ENCODE measurements at regions not wholly inside any gene's neighbourhood (a gene's known extent, or its start where the extent isn't known, plus 50 kb on each side); places are given as distances from the start of the nearest gene placed in this dataset.
A peak's percentile ranks its signal among the peaks of the same experiment; 100 is the strongest.

DNA sequence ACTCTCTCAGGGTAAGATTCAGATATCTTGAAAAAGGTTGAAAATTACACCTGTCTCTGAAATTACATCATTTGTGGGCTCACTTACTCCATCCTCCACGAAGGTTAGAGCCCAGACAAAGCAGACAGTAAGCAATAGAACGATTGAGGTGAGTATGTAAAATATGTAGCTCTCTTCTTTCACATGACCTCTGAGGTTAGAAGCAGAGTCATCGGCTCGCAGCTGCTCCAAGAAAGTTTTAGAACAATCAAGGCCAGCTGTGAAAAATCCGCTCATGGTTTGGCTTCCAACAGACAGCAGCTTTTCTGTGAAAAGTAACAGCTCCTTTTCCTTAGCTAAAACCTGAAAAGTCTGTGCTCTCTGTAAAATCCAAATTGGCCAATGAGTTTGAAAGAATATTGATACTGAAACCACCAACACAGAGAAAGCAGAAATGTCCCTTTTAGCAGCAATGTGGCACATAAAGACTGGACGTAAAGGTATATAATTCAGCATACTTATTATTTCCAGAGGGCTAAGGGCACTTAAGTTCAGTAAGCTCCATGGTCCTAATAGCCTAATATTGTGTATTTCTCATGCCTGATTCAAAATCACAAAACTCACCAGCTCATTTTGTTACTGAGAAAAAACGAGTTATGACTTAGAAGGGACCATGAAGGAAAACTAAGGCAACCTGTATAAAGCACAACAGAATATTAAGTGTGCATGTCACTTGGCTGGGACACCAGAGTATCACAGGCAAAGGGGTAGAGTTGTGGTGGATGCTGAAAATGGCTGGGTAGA lies 78.2 kb downstream of the FAM76B start:
- H3K4me3 ChIP-seq (ENCODE audit: low read depth, low read length) = no peak overlapping the region
- TF ChIP-seq, protein P1, sequence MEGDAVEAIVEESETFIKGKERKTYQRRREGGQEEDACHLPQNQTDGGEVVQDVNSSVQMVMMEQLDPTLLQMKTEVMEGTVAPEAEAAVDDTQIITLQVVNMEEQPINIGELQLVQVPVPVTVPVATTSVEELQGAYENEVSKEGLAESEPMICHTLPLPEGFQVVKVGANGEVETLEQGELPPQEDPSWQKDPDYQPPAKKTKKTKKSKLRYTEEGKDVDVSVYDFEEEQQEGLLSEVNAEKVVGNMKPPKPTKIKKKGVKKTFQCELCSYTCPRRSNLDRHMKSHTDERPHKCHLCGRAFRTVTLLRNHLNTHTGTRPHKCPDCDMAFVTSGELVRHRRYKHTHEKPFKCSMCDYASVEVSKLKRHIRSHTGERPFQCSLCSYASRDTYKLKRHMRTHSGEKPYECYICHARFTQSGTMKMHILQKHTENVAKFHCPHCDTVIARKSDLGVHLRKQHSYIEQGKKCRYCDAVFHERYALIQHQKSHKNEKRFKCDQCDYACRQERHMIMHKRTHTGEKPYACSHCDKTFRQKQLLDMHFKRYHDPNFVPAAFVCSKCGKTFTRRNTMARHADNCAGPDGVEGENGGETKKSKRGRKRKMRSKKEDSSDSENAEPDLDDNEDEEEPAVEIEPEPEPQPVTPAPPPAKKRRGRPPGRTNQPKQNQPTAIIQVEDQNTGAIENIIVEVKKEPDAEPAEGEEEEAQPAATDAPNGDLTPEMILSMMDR (IDR thresholded peaks at IDR 0.05; ENCODE audit: control insufficient read depth, extremely low read depth, insufficient read depth) = no peak
- DNase-seq (ENCODE audit: low read depth) = no peak

DNA sequence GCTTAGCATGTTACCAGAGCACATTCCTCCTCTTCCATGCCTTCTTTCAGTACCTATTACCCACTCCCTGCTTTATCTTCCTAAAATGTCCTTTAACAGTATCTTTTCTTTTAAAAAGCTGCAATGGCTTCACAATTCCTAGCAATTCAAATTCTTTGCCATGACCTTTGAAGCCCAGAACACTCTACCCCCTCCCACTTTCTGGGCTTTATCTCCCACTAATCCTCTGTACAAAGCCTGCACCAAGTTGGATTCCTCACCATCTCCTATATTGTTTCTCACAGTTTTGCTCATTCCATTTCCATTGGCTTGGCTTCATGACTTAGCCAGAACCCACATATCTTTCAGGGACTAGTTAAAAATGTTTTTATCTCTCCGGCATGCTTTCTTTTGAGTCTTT lies 80.9 kb downstream of the FAM76B start:
- TF ChIP-seq, protein P1 (IDR thresholded peaks at IDR 0.05; ENCODE audit: control insufficient read depth, extremely low read depth, insufficient read depth) = no peak
- H3K4me3 ChIP-seq (ENCODE audit: low read depth, low read length) = no peak overlapping the region
- DNase-seq (ENCODE audit: low read depth) = no peak

DNA sequence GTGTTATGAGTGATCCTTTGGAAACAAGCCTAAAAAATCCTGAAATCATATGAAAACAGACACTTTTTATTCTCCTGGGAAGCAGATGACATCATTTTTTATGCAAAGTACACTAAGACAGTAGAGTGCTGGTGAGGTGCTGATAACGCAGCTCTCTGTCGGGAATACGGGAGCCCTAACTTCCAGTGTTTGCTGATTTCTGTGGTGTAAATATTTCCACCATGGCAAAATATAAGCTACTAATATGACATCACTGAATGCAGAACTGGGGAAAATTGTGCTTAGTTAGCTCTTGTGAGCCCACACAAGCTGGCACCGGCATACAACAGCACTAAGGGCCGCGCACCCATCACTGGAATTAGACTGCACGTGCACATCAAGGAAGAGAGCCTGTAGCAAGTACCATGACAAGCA lies 82.6 kb downstream of the FAM76B start:
- H3K4me3 ChIP-seq (ENCODE audit: low read depth, low read length) = no peak overlapping the region
- TF ChIP-seq, protein P1 (IDR thresholded peaks at IDR 0.05; ENCODE audit: control insufficient read depth, extremely low read depth, insufficient read depth) = no peak
- no peak for DNase-seq (ENCODE audit: low read depth)

DNA sequence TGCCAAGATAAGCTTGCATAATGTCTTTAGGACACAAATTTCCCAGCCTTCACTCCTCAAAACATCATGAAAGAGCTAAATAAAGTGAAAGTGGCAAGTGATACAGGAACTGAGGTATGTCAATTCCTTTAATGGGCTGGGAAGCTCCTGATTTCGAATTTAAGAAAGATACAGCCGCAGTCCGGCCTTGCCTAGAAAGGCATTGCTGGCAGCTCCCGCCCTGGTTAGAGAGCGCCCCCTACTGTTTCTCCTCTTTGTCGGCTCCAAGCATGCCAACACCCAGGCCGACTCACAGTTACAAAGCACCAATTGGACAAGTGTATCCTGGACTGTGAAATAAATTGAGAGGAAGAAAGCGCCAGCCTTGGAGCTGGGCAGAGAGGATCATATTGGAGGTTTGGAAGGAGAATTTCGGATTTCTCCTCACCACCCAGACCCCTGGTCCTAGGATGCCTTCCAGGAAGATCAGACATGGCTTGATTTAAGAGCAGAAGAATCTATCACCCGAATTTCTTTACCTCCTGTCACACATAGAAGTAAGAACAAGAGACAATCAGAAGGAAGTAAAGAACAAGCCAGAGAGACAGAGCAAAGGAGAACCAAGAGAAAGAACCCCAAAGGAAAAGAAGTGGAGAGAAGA lies 84.0 kb downstream of the FAM76B start:
- no peak overlapping the region for H3K4me3 ChIP-seq (ENCODE audit: low read depth, low read length)
- TF ChIP-seq, protein P1 (IDR thresholded peaks at IDR 0.05; ENCODE audit: control insufficient read depth, extremely low read depth, insufficient read depth) = peak; percentile 90
- peak; percentile 79 for DNase-seq (ENCODE audit: low read depth)

DNA sequence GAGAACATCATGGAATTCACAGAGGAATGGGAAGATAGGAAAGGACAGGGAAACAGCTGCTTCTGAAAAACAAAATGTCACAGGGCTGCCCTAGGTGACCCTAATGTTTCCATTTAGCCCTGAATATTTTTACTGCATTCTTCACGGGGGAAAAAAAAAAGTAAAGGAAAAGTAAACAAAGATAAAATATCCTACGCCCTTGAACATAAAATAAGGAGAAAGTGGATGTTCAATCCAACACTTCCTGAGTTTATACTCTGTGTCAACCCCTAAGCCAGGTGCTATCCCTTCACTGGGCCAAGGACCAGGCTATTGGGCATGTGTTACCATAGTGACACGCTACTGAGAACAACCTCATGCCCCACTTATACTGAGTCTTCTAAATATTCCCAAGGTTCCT lies 84.7 kb downstream of the FAM76B start:
- TF ChIP-seq, protein P1 (IDR thresholded peaks at IDR 0.05; ENCODE audit: control insufficient read depth, extremely low read depth, insufficient read depth) = no peak
- DNase-seq (ENCODE audit: low read depth) = no peak
- no peak overlapping the region for H3K4me3 ChIP-seq (ENCODE audit: low read depth, low read length)

DNA sequence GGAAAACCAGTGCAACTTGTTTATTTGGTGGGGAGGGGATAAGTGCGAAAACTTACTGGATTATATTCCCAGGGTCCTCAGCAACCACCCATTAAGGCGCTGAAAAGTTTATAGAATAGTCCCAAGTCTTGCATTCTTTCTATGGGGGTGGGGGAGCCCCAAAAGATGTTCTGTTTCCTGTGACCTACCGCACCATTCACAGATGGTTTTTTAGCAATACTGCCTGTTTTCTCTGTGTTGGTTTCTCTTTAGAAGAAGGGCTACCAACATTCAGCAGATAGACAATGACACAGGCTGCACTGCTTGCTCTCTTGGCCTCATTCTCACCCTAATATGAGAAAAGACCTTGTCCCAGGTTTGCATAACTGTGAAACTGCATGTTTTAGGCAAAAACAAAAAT lies 86.5 kb downstream of the FAM76B start:
- TF ChIP-seq, protein P1 (IDR thresholded peaks at IDR 0.05; ENCODE audit: control insufficient read depth, extremely low read depth, insufficient read depth) = no peak
- no peak for DNase-seq (ENCODE audit: low read depth)

More for the DNA sequence above, 86.5 kb downstream of the FAM76B start:
- no peak overlapping the region for H3K4me3 ChIP-seq (ENCODE audit: low read depth, low read length)

All from LNCaP clone FGC (cell line).